A549 (cell line): ENCODE measurements at regions not wholly inside any gene's neighbourhood (a gene's known extent, or its start where the extent isn't known, plus 50 kb on each side); places are given as distances from the start of the nearest gene placed in this dataset.
A peak's percentile ranks its signal among the peaks of the same experiment; 100 is the strongest.

Experiments
- ATAC-seq, 2 experiments: fragments of 200-7000 bp in 1 of 2; fragments of >200 bp in 1 of 2; cut with Nextera tagmentation in 1 of 2; cut with Tn5 transposase in 1 of 2; 3 replicates each; pipeline versions ENCODE4 v1.8.0 to v1.9.1; 2018 to 2020; ENCODE audit warnings: mild to moderate bottlenecking in 1 of 2, moderate library complexity in 1 of 2
- CTCF ChIA-PET: fragments of 300-600 bp; sonication (Branson Sonifier 250); formaldehyde crosslinking; extraction: SDS; loops from one replicate; lab custom pipeline; 2021; ENCODE audit warnings: antibody characterized with exemption, inconsistent platforms; lab: Yijun Ruan, JAX
- POLR2A ChIA-PET: fragments of 350-600 bp; formaldehyde crosslinking; extraction: SDS; loops from one replicate; lab custom pipeline; 2021; ENCODE audit warnings: antibody characterized with exemption, inconsistent platforms; lab: Yijun Ruan, JAX
- DNase-seq, 2 experiments: peaks; one replicate each; pipeline versions ENCODE4 v3.0.0 to v3.0.0-alpha.2; 2011 to 2016; ENCODE audit warnings: low read depth in 1 of 2, low spot score in 1 of 2
- FAIRE-seq: peaks from 2 replicates; lab custom pipeline; 2011; peaks lifted over from hg19 to GRCh38; lab: Jason Lieb, UNC
- H3K27ac ChIP-seq, 2 experiments: fragments of >200 bp; sonication (Bioruptor Twin); formaldehyde crosslinking; 3 replicates each; pipeline ENCODE4 v1.5.1; 2016 to 2017
- H3K4me1 ChIP-seq: fragments of >200 bp; sonication (Bioruptor Twin); formaldehyde crosslinking; 3 replicates; pipeline ENCODE4 v1.6.1; 2016
- H3K4me2 ChIP-seq: fragments of >200 bp; sonication (Bioruptor Twin); formaldehyde crosslinking; 3 replicates; pipeline ENCODE4 v1.6.1; 2016
- H3K4me3 ChIP-seq: fragments of >200 bp; sonication (Bioruptor Twin); formaldehyde crosslinking; 3 replicates; pipeline ENCODE4 v1.5.1; 2016
- H3K9me3 ChIP-seq: fragments of >200 bp; sonication (Bioruptor Twin); formaldehyde crosslinking; 3 replicates; pipeline ENCODE4 v1.6.1; 2016
- ATOH8 ChIP-seq: fragments of 250-450 bp; sonication (Bioruptor Pico); IDR thresholded peaks from 2 replicates; pipeline ENCODE4 v1.5.0; 2020; ENCODE audit warnings: low read depth, mild to moderate bottlenecking, moderate library complexity
- CBX8 ChIP-seq: fragments of 200-600 bp; sonication (generic); IDR thresholded peaks from 2 replicates; pipeline ENCODE4 v1.6.1; 2016
- CHD4 ChIP-seq: fragments of 200-600 bp; sonication (generic); IDR thresholded peaks from 2 replicates; pipeline ENCODE4 v1.6.1; 2016; ENCODE audit warnings: antibody characterized with exemption, mild to moderate bottlenecking, borderline replicate concordance
- CTCF ChIP-seq: fragments of >200 bp; sonication (Bioruptor Twin); formaldehyde crosslinking; IDR thresholded peaks from 3 replicates; pipeline ENCODE4 v1.5.1; 2016
- EHMT2 ChIP-seq: fragments of 200-600 bp; sonication (generic); IDR thresholded peaks from 2 replicates; pipeline ENCODE4 v1.6.1; 2016; ENCODE audit warnings: antibody characterized with exemption, low read depth, mild to moderate bottlenecking, moderate library complexity
- ELK1 ChIP-seq: fragments of 150-350 bp; IDR thresholded peaks from 2 replicates; pipeline ENCODE4 v1.6.1; 2014; ENCODE audit warnings: low read depth, mild to moderate bottlenecking, low read length
- EP300 ChIP-seq, 2 experiments: fragments of >200 bp; sonication (Bioruptor Twin); formaldehyde crosslinking; IDR thresholded peaks; 2 replicates in 1 of 2; 3 replicates in 1 of 2; pipeline ENCODE4 v1.6.1; 2016 to 2017
- ESRRA ChIP-seq: fragments of 150-350 bp; IDR thresholded peaks from 2 replicates; pipeline ENCODE4 v1.6.1; 2014; ENCODE audit warnings: mild to moderate bottlenecking, low read length, borderline replicate concordance
- FOSB ChIP-seq: fragments of 250-450 bp; sonication (Bioruptor Pico); IDR thresholded peaks from 2 replicates; pipeline ENCODE4 v1.5.0; 2020; ENCODE audit warnings: mild to moderate bottlenecking, moderate library complexity
- FOSL2 ChIP-seq, 2 experiments: fragments of 450-650 bp in 1 of 2; fragments of >200 bp in 1 of 2; sonication (Bioruptor Twin) in 1 of 2; formaldehyde crosslinking; IDR thresholded peaks; 2 replicates each; pipeline versions ENCODE4 v1.5.0 to v1.6.1; 2016 to 2020; ENCODE audit warnings: mild to moderate bottlenecking in 1 of 2, moderate library complexity in 1 of 2
- HDAC2 ChIP-seq: fragments of 200-600 bp; sonication (generic); IDR thresholded peaks from 2 replicates; pipeline ENCODE4 v1.6.1; 2016
- HEYL ChIP-seq: fragments of 250-450 bp; sonication (Bioruptor Pico); IDR thresholded peaks from 2 replicates; pipeline ENCODE4 v1.8.0; 2021; ENCODE audit warnings: mild to moderate bottlenecking, moderate library complexity
- KDM1A ChIP-seq: fragments of 200-600 bp; sonication (generic); IDR thresholded peaks from 2 replicates; pipeline ENCODE4 v1.6.1; 2016; ENCODE audit warnings: low read depth, mild to moderate bottlenecking
- MAZ ChIP-seq: fragments of 150-350 bp; IDR thresholded peaks from 2 replicates; pipeline ENCODE4 v1.6.1; 2014; ENCODE audit warnings: antibody characterized with exemption, low read depth, low read length, borderline replicate concordance
- POLR2A ChIP-seq: IDR thresholded peaks from 2 replicates; pipeline ENCODE4 v1.6.1; 2012; ENCODE audit warnings: mild to moderate bottlenecking, low read length
- POLR2AphosphoS2 ChIP-seq: conservative IDR thresholded peaks from 2 replicates; pipeline ENCODE4 v1.6.1; 2012; ENCODE audit warnings: low read length, improper control_type of control experiment, inconsistent platforms
- RAD21 ChIP-seq, 2 experiments: fragments of >200 bp in 1 of 2; sonication (Bioruptor Twin) in 1 of 2; formaldehyde crosslinking in 1 of 2; IDR thresholded peaks in 1 of 2; conservative IDR thresholded peaks in 1 of 2; 2 replicates in 1 of 2; 3 replicates in 1 of 2; pipeline ENCODE4 v1.6.1; 2012 to 2018; ENCODE audit warnings: inconsistent platforms in 1 of 2
- REST ChIP-seq: fragments of 200-600 bp; sonication (generic); IDR thresholded peaks from 2 replicates; pipeline ENCODE4 v1.6.1; 2016; ENCODE audit warnings: antibody characterized with exemption, mild to moderate bottlenecking, moderate library complexity
- RNF2 ChIP-seq: fragments of 200-600 bp; sonication (generic); IDR thresholded peaks from 2 replicates; pipeline ENCODE4 v1.6.1; 2016; ENCODE audit warnings: low read depth, mild to moderate bottlenecking, antibody characterized with exemption, moderate library complexity, borderline replicate concordance
- SMC3 ChIP-seq: fragments of >200 bp; sonication (Bioruptor Twin); formaldehyde crosslinking; IDR thresholded peaks from 3 replicates; pipeline ENCODE4 v1.6.1; 2018; ENCODE audit warnings: inconsistent platforms
- TP53 ChIP-seq: fragments of 250-450 bp; sonication (Bioruptor Pico); IDR thresholded peaks from 2 replicates; pipeline ENCODE4 v1.5.0; 2021; ENCODE audit warnings: mild to moderate bottlenecking, moderate library complexity
- ZC3H11A ChIP-seq: fragments of 450-650 bp; IDR thresholded peaks from 2 replicates; pipeline ENCODE4 v1.6.1; 2014; ENCODE audit warnings: antibody characterized with exemption, mild to moderate bottlenecking
- ZFP36 ChIP-seq: fragments of 450-650 bp; IDR thresholded peaks from 2 replicates; pipeline ENCODE4 v1.6.1; 2014; ENCODE audit warnings: borderline replicate concordance; ENCODE audit not compliant: partially characterized antibody
- WGBS: methylation state at CpG from one replicate; pipeline ENCODE4 v1.1.6; 2017; ENCODE audit errors: missing lambda C conversion rate; 5-methylcytosine and 5-hydroxymethylcytosine counted together

GRCh38 chr9:129463477-129463876 is 157.4 kb downstream of the C9orf50 start:
- H3K4me1 ChIP-seq = peaks cover 60% of the 10 kb centered on the region
- H3K27ac ChIP-seq = peak overlapping the region; percentile 26 to 98; a peak in 5 of 6 replicates
- DNase-seq (no peak), ATAC-seq (no peak), FAIRE-seq (no peak)
- H3K4me2 ChIP-seq = no peak overlapping the region
- CTCF ChIA-PET = interaction anchor here (0.6 to 3.2 kb wide), 7 partner anchors 19 to 325 kb away, joined by 3 to 15 read pairs (median 4); no protein-coding TSS in a partner anchor
- TF ChIP-seq ELK1 (no peak), MAZ (no peak), POLR2A (no peak), FOSB (CRISPR knock-in tag) (no peak), CBX8 (no peak), ESRRA (no peak), ATOH8 (CRISPR knock-in tag) (no peak), EP300 (IDR thresholded peaks at IDR 0.05) (no peak)
- 86% methylated on average over 10 of the region's 10 CpGs for WGBS
- H3K9me3 ChIP-seq = no peaks in the 10 kb centered on the region
- no peak overlapping the region for H3K4me3 ChIP-seq
- POLR2A ChIA-PET = interaction anchor here (1.0 to 1.5 kb wide), 2 partner anchors 20 to 33 kb away, joined by 3 read pairs; no protein-coding TSS in a partner anchor

GRCh38 chr9:129462360-129462759 is 158.5 kb downstream of the C9orf50 start:
- Histone ChIP-seq H3K9me3 (no peaks in the 10 kb centered on the region), H3K4me1 (peaks cover 61% of the 10 kb centered on the region), H3K4me3 (no peak overlapping the region), H3K27ac (peak overlapping the region; percentile 98; a peak in 5 of 6 replicates), H3K4me2 (no peak overlapping the region)
- FAIRE-seq (no peak), ATAC-seq (no peak), DNase-seq (no peak)
- TF ChIP-seq CHD4 = no peak
- no peak for TF ChIP-seq ATOH8 (CRISPR knock-in tag)
- TF ChIP-seq REST = no peak
- TF ChIP-seq SMC3 = no peak
- no peak for TF ChIP-seq HDAC2
- no peak for TF ChIP-seq KDM1A
- no peak for TF ChIP-seq FOSL2 (IDR thresholded peaks at IDR 0.05)
- TF ChIP-seq FOSL2 (CRISPR knock-in tag; IDR thresholded peaks at IDR 0.05) = no peak
- TF ChIP-seq CTCF = no peak
- no peak for TF ChIP-seq FOSB (CRISPR knock-in tag)
- TF ChIP-seq EP300 (IDR thresholded peaks at IDR 0.05) = no peak
- no peak for TF ChIP-seq RNF2
- no peak for TF ChIP-seq ZFP36
- TF ChIP-seq EHMT2 = no peak
- no peak for TF ChIP-seq POLR2AphosphoS2
- no peak for TF ChIP-seq HEYL
- TF ChIP-seq TP53 (CRISPR knock-in tag) = no peak
- TF ChIP-seq RAD21 (conservative IDR thresholded peaks at IDR 0.05 in 1 of 2, IDR thresholded peaks at IDR 0.05 in 1 of 2) = no peak
- TF ChIP-seq ZC3H11A = no peak
- ChIA-PET POLR2A (no interaction called here), CTCF (interaction anchor here (0.6 to 1.8 kb wide), 6 partner anchors 14 to 322 kb away, joined by 3 to 6 read pairs (median 3); no protein-coding TSS in a partner anchor)
- WGBS = 93% methylated on average over 15 of the region's 15 CpGs
